PC-3 (cell line): ENCODE measurements at regions not wholly inside any gene's neighbourhood (a gene's known extent, or its start where the extent isn't known, plus 50 kb on each side); places are given as distances from the start of the nearest gene placed in this dataset.

Experiments
- CTCF ChIP-seq: fragments of 300-600 bp; sonication (generic); conservative IDR thresholded peaks from 2 replicates; pipeline ENCODE4 v1.5.1; 2017; ENCODE audit warnings: antibody characterized with exemption, low read depth, mild to moderate bottlenecking, low read length
- EZH2 ChIP-seq: fragments of 300-600 bp; sonication (generic); IDR thresholded peaks from one replicate; pipeline ENCODE4 v1.6.1; 2017; ENCODE audit warnings: antibody characterized with exemption, mild to moderate bottlenecking, low read length; ENCODE audit not compliant: unreplicated experiment
- EZH2phosphoT487 ChIP-seq: fragments of 300-600 bp; sonication (generic); IDR thresholded peaks from 2 replicates; pipeline ENCODE4 v1.6.1; 2018; ENCODE audit warnings: mild to moderate bottlenecking, antibody characterized with exemption, low read length, borderline replicate concordance

GRCh38 chr11:44388828-44389657, 79.1 kb upstream of the ALX4 start:
- TF ChIP-seq CTCF (no peak), EZH2 (no peak), EZH2phosphoT487 (no peak)
